NCI-H187 (cell line): ENCODE measurements at regions not wholly inside any gene's neighbourhood (a gene's known extent, or its start where the extent isn't known, plus 50 kb on each side); places are given as distances from the start of the nearest gene placed in this dataset.
"Not testable (repeated sequence)": the region's sequence is repeated elsewhere in the genome, so short reads cannot be mapped to it uniquely, and the experiment has no call there.

ENCODE experiments used
- DNase-seq, 2 experiments: peaks; one replicate each; lab custom pipeline; 2025; lab: John Stamatoyannopoulos, UW

DNA sequence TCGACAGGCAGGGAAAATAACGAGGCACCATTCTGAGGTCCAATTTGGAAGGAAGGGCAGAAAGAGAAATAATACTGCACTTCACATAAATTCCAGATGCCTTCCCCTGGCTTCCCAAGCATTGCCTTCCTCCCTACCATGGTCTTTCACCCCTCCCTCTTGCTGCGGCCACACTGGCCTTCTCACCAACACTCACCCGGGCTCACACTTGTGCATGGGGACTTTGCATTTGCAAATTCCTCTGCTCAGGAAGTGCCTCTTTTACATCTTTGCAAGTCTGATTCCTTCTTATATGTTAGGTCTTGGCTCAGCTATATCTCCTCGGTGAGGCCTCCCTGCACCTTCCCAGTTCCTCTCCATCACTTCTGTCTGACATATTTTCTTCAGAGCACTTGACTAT lies 199.4 kb downstream of the CHIC2 start:
- DNase-seq, result no peak

DNA sequence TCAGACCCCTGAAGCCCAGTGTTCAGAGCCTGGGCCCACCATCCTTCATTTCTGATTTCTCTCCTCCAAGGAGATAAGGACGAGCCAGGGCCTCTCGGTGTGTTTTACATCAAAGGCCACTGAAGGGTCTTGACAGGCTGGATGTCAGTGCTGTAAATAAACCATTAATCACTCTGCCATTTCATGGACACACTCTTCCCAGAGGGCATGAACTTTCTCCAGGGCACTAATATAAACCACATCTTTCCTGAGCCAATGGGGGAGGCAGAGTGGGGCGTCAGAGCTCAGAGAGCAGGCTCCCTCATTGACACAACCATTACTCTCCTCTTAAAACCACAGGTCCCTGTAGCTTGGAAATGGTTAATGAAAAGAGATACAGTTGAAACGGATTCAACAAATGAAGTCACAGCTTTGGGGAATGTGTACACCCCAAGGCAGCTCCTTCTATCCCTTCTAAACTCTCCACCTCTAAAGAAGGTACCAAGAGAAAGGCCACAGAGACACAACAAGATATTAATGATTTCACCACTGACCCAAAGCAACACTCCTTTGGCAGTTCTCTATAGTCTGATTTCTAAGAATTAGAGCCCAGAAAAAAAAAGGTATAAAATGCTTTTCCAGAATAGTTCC lies 200.6 kb downstream of the CHIC2 start:
- DNase-seq, result no peak

DNA sequence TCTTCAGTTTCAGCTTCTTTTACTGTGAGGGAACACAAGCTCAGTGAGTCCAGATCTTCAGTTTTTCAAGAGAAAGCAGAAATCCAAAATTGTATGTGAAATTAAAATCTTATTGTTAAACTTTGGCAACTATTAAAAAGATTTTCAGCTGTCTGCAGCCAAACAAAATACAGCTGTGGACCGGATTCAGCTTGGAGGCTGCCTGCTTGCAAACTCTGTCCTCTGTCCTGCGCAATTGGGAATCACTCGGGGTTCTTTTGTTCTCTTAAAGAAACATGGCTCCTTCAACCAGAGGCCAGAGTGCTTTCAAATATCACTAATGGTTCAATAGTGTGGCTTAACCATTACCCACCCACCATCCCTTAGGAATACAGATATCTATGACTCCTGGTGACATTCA lies 201.2 kb downstream of the CHIC2 start:
- no peak for DNase-seq

DNA sequence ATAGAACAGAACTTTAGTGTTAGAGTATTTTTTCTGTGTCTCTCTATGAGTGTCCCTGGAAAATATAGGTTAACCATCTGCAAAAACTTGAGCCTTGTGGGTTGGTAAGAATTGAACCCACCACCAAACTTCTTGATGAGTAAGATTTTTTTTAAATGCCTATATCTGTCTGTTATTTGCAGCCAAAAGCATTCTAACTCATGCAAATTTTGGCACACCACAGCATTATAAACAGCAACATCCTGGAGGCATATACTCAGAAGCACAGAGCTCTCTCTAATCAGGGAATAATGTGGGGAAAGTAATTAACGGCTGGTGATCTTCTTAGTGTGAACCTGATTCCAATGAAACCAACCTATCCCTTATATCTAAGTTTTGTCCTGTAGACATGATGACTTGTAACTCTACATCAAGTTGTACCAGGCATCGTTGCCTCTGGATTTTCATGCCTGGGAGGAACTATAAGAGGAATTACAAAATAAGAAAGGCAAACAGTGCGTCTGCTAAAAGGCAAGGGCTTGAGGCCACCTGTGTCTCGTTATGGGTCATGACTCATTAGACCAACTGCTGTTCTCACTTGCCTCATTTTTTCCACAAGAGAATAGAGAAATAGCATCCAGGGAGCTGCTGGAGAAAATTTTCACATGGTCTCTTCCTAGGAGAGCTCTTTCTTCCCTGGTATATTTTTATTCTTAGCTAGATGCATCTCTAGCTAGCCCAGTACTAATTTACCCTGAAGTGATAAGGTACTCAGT lies 202.4 kb downstream of the CHIC2 start:
- DNase-seq, result no peak

DNA sequence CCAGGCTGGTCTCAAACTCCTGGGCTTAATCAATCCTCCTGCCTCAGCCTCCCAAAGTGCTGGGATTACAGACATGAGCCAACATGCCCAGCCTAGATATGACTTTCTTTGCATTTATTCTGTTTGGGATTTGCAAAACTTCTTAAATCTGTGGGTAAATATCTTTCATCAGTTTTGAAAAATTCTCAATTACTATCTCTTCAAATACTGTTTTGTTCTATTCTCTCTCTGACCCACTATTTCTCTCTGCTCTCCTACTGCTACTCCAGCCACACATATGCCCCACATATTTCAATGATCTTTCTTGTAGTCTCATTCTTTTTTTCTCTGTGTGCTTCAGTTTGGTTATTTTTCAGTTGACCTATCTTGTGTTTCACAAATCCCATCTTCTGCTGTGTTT lies 205.1 kb downstream of the CHIC2 start:
- no peak for DNase-seq

DNA sequence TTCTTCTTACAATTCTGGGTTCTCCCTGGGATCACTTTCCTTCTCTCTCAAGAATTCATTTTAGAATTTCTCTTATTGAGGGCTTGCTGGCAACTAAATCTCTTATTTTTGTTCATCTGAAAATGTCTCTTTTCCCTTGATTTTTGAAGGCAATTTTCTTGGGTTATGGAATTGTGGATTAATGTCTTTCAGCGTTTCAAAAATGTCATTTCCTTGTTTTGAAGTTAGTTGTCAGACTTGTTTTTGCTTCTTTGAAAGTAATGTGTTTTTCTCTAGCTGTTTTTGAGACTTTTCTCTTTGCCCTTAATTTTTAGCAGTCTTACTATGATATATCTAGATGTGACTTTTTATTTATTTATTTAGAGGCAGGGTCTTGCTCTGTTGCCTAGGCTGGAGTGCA lies 205.7 kb downstream of the CHIC2 start:
- no peak for DNase-seq

DNA sequence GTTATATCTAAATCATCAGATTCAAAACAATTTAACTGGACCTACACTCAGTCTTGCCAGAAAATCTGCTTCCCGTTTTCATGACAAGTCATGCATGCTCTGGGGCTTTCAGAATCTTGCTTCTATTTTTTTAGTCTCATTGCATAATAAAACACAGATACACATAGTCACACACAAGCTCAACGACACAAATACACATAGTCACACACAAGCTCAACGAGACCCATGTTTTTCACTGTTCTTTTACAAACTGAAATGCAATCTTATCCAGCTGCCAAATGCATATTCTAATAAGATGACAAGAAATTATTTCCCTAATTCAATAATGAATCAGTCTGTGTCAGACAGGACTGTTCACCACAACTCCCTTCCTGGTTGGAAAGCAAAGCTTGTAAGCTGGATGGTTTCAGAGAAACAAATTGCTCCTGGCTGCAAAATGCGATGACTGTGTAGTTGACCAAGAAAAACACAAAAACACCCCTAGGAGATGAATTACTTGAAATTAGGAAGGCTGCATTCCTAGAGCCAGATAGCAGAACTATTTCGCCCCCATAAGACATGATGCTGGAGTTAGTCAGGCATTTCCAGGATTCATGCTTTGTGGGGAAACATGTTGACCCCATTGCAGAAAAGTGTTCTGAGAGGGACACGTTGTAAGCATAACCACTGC lies 208.7 kb downstream of the CHIC2 start:
- DNase-seq, result no peak

DNA sequence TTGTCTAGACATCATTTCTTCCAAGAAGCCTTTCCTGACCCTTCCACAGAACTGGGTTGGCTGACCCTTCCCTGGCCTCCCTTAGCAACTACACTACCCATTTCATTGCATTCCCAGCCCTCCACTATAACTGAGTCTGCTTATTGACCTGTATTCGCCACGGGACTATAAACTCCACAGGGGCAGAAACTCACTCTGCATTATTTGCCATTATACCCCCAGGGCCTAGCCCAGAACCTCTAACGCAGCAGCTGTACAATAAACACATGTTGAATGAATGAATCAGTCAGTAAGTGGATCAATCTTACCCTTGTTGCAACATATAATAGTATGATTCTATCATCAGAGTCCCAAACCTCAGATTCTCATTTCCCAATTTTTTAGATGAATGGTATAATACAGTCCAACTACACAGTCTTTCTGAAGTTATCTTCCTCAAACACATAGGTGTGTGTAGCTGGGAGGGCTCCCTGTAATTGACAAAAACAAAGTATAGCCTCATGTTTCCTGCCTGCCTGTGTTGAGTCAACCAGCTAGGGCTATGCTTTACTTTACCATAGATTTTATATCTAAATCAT lies 209.3 kb downstream of the CHIC2 start:
- DNase-seq, result no peak

DNA sequence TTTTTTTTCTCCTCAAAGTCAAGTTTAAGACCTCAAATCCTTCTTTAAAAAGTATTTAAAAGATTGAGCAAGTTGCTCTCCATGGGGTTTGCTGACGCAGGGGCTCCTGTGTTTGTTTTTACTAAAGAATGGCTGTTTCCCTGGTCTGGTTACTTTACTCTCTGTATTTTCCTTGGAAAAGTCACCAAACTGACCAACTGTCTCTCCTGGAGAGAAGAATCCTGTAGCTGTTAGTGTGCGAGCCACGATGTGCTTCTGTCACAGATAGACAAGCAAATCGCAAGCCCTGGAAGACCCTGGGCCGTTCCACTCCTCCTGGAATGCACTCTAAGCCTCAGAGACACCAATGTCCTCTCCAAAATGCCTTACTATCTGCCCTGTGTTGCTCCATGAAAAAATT lies 212.1 kb downstream of the CHIC2 start:
- no peak for DNase-seq

DNA sequence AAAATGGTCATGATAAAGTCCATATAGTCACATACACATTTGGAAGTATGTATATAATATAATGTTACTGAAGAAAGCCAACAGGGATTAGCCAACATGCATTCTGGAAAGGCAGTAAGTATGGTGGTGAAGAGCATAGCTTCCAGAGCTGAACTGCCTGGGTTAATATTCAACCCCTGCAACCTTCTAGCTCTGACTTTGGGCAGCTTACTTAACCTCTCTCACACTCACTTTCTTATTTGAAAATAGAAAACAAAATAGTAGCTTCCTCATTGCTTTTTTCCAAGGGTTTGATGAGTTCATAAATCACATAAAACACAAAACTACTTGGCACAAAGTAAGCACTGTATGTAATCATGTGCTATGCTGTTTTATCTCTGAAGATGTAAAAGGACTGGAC lies 216.4 kb downstream of the CHIC2 start:
- DNase-seq, result no peak

DNA sequence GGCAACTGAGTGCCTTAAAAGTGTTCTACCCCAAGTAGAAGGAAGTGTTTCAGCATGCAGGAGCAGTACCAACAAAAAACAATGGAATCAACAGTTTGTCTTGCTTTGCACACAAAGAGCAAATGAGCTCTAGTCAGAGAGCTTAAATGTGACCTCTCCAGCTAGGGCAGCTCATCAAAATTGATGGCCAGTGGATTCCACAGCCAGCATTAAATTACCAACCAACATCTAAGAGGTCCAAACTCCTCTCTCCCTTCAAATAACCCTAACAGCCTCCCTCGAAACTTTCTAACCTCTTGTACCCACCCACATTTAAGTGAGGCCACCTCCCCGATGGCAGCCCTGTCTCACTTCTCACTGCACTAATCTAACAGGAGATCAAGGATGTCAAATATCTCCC lies 219.9 kb downstream of the CHIC2 start:
- DNase-seq, result no peak

DNA sequence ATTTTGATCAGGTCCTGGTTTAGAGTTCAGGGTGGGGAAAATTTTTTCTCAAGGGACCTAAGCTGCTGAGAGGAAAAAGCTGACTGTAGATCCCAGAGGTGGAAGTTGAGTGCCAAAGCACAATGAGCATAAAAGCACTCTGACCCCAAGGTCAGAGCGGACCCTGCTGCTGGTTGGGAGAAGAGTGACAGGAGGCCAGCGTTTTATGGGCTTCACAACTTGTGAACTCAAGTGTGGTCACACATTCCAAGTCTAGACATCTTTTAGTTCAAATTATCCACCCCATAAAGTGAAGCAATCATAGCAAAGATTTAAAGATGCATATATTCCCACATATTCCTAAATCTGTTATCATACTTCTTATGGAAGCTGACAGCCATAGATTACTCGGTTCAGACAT lies 220.3 kb downstream of the CHIC2 start:
- no peak for DNase-seq

DNA sequence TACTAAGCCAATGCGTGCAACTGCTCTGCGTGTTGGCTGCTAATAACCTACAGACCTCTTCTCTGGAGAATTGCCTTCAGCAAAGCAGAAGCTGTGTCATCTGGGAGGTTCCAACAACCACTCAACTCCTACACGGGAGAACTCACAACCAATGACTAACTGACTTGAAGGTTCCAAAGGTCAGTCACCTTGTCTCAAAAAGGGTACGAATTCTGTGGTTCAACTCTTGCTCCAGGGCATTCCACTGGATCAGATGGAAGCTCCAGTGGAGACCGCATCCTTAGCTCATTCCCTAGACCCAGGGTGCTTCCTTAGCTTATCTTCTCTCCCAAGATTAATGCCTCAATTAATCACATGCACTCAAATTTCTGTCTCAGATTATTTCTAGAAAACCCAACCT lies 222.7 kb downstream of the CHIC2 start:
- no peak for DNase-seq

DNA sequence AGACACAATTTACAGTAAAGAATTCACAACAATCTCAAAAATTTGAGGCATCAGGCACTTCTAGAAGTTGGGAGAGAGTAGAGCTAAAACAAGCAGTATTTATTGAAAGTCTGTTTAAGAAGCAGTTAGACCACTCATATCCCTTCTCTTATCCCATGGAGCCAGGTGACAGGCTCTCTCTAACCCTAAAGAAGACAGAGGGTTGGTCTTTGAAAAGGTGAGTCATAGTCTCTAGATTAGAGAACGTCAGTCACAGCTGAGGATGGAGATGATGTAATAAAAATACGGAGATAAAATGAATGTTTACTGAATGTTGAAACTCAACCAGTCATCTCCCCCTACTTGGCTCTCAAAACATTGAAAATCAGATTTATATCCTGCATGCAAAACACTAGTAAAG lies 223.8 kb downstream of the CHIC2 start:
- DNase-seq, result no peak

DNA sequence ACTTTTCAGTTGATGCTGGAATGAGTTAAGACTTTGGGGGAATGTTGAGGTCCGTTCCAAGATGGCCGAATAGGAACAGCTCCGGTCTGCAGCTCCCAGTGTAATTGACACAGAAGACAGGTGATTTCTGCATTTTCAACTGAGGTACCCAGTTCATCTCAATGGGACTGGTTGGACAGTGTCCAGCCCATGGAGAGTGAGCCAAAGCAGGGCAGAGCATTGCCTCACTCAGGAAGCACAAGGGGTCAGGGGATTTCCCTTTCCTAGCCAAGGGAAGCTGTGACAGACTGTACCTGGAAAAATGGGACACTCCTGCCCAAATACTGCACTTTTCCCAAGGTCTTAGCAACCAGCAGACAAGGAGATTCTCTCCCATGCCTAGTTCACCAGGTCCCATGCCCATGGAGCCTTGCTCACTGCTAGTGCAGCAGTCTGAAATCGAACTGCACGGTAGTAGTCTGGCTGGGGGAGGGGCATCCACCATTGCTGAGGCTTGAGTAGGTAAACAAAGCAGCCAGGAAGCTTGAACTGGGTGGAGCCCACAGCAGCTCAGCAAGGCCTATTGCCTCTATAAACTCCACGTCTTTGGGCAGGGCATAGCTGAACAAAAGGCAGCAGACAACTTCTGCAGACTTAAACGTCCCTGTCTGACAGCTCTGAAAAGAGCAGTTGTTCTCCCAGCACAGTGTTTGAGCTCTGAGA lies 231.0 kb downstream of the CHIC2 start:
- not testable (repeated sequence) for DNase-seq

DNA sequence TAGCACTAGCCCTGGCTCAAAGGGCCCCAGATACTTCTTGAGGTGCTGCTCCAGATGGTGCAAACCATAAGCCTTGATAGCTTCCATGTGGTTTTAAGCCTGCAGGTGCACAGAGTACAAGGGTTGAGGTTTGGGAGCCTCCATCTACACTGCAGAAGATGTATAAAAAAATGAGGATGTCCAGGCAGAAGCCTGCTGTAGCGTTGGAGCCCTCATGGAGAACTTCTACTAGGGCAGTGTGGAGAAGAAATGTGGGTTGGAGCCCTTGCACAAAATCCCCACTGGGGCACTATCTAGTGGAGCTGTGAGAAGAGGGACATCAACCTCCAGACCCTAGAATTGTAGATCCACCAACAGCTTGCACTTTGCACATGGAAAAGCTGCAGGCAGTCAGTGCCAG lies 231.9 kb downstream of the CHIC2 start:
- no peak for DNase-seq

DNA sequence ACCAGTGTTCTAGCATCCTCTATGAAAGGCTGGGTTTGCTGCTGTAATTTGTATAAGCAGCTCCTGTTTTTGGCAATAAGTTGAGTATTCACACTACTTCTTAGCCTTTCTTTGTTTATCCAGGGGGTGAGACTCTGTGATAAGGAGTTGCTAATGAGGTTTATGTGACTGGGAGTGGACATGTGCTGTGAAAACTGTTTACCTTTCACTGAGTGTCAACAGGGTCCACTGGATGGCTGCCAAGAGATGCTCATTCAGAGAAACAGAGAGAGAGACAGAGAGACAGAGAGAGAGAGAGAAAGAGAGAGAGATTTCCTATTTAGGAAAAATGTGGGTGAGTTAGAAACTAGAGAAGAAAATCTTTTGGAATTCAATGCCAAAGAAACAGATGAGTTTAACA lies 233.9 kb downstream of the CHIC2 start:
- DNase-seq, result no peak

DNA sequence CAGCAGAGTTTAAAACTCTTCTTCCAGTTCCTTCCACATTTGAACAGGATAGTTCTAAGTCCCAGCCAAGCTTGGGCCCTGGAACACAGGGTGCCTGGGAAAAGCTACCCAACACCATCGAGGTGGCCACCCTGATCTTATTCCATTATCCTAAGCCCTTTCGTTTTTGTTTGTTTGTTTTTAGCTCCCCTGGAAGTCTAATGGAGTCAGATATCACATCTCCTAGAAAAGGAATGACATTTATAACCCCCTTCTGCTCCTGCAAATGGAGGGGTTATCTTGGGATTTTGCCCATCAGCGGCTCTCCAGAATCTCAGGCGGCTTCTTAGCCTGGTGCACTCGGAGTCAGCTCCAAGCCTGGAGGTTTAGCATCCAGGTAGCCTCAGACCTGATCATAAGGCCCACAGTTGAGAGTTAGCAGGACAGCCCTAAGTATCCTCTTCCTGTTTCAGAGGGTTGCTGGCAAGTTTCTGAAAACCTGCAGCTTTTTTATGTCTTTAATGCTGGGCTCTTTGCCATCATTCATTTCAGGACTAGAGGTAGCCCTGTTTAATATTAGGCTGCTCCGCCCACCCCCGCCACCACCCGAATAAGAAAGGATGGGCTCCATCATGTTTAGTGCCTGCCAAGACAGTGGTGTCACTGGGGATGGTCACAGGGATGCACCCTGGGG lies 230.0 kb upstream of the LNX1 start:
- no peak for DNase-seq

DNA sequence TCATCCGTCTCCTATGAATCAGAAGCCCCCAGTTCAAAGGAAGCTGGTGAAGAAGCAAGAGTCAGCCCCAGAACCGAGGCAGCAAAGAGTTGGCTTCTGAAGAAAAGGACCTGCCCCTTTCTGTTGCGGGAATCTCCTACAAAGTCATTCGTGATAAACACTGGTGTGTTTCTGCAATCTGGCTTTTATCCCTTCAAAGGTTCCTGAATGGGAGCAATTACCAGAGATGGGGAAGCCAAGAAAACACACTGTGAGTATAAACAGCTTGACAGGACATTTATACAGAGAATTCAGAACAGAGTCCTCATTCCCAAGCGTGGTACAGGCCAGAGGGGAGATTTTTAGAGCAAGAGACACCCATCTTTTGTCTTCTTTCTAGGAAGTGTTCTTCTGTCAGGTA lies 226.8 kb upstream of the LNX1 start:
- no peak for DNase-seq

DNA sequence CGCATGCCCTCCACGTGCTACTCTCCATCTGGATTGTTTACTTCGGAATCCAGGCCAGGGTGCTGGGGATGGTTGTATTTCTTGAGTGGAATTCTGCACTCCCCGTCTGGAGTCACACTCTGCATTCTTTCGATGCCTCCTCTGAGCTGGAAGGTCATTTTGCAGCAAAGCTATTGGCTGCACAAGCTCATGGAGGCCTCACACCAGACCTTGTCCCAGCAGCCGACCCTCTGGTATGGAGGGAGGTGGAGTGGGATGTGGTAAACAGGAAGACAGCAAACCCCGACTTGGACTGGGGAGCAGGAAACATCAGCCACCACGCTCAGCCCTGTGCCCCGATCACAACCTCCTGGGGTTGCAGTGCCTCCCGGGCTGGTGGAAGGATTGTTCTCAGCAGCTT lies 225.3 kb upstream of the LNX1 start:
- no peak for DNase-seq

DNA sequence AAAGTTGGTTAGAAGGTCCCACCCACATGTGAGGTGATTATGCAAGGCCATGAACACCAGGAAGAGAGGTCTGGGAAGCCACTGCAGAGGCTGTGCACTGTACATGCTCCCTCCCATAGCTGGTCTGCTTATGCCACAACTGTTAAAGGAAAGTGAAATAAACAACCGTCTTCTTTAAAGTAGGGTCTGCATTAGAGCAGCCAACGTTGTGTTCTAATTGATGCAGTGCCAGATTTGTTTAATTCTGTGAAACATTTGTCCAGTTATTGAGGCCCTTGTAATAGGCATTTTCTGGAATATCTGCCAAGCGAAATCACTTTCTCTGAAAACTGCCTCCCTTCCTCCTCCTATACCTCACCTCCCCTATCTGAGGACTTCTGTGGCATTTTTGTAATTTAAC lies 224.0 kb upstream of the LNX1 start:
- DNase-seq, result no peak

DNA sequence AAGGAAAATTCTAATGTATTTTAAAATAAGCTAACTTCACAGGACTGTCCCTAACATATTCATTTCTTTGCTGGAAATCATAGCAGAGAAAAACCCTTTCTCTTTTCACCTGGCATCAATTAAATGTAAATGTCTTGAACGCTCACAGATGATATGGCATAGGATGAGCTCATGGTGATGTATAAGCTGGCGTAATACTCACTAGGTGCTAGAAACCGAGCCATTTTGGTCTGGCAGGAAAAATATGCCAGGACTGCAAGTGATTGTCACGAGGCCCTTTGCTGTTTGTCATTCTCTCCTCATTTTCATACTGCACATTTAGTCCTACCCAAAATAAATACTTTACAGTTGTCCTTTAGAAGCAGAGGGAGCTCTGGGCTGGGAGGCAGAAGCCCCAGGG lies 222.7 kb upstream of the LNX1 start:
- no peak for DNase-seq
